Brain microvascular endothelial cell (primary cell): ENCODE measurements at regions not wholly inside any gene's neighbourhood (a gene's known extent, or its start where the extent isn't known, plus 50 kb on each side); places are given as distances from the start of the nearest gene placed in this dataset.

Experiments
- DNase-seq: peaks from one replicate; pipeline ENCODE4 v3.0.0-alpha.2; 2020
- H3K27ac ChIP-seq: fragments of 250-450 bp; sonication (Bioruptor Pico); 2 replicates; pipeline ENCODE4 v1.5.1; 2020; ENCODE audit warnings: mild to moderate bottlenecking, moderate library complexity
- H3K27me3 ChIP-seq: fragments of 250-450 bp; sonication (Bioruptor Pico); replicated peaks from 2 replicates; pipeline ENCODE4 v1.5.1; 2020; ENCODE audit warnings: mild to moderate bottlenecking
- H3K36me3 ChIP-seq: fragments of 250-450 bp; sonication (Bioruptor Pico); replicated peaks from 2 replicates; pipeline ENCODE4 v1.5.1; 2020; ENCODE audit warnings: mild to moderate bottlenecking
- H3K4me3 ChIP-seq: 2 replicates; pipeline ENCODE4 v1.5.1; 2011; ENCODE audit warnings: low read depth, mild to moderate bottlenecking, control low read depth, low read length, moderate library complexity
- CTCF ChIP-seq: IDR thresholded peaks from 2 replicates; pipeline ENCODE4 v1.5.1; 2011; ENCODE audit warnings: low read depth, mild to moderate bottlenecking, moderate library complexity, low read length, control low read depth, inconsistent platforms; ENCODE audit errors: missing control alignments
- in situ Hi-C: cut with HindIII; loops from 2 replicates; pipeline ENCODE4 v1.10.0; 2017; ENCODE audit warnings: low sequenced_read_pairs, low pct_ligation_motif_present

GRCh38 chr7:15094989-15095388 lies 192.4 kb upstream of the DGKB start:
- no peak overlapping the region for H3K4me3 ChIP-seq
- TF ChIP-seq CTCF, result no peak
- in situ Hi-C loops, result no loop called here
- no peak for DNase-seq
- H3K36me3 ChIP-seq, result no peaks in the 10 kb centered on the region
- H3K27ac ChIP-seq, result no peak overlapping the region
- no peaks in the 10 kb centered on the region for H3K27me3 ChIP-seq

GRCh38 chr7:15087771-15088170 lies 185.2 kb upstream of the DGKB start:
- Histone ChIP-seq H3K36me3 (no peaks in the 10 kb centered on the region), H3K27me3 (no peaks in the 10 kb centered on the region), H3K27ac (no peak overlapping the region), H3K4me3 (no peak overlapping the region)
- in situ Hi-C loops, result no loop called here
- TF ChIP-seq CTCF, result no peak
- no peak for DNase-seq

- TF ChIP-seq CTCF, result no peak
- H3K4me3 ChIP-seq, result no peak overlapping the region
- DNase-seq, result no peak
- H3K27ac ChIP-seq, result no peak overlapping the region
- H3K27me3 ChIP-seq, result no peaks in the 10 kb centered on the region
- H3K36me3 ChIP-seq, result no peaks in the 10 kb centered on the region
- in situ Hi-C loops, result no loop called here
These were observed 184.3 kb upstream of the DGKB start for GRCh38 chr7:15086862-15087261.

GRCh38 chr7:15086131-15086611 lies 183.6 kb upstream of the DGKB start:
- H3K4me3 ChIP-seq, result no peak overlapping the region
- no peaks in the 10 kb centered on the region for H3K27me3 ChIP-seq
- H3K27ac ChIP-seq, result no peak overlapping the region
- in situ Hi-C loops, result no loop called here
- H3K36me3 ChIP-seq, result no peaks in the 10 kb centered on the region
- DNase-seq, result no peak
- TF ChIP-seq CTCF, result no peak

- Histone ChIP-seq H3K36me3 (no peaks in the 10 kb centered on the region), H3K4me3 (no peak overlapping the region), H3K27ac (no peak overlapping the region), H3K27me3 (no peaks in the 10 kb centered on the region)
- no peak for TF ChIP-seq CTCF
- DNase-seq, result no peak
- in situ Hi-C loops, result no loop called here
These were observed 182.8 kb upstream of the DGKB start for GRCh38 chr7:15085366-15085765.

- no peak for DNase-seq
- no peak overlapping the region for H3K4me3 ChIP-seq
- in situ Hi-C loops, result no loop called here
- TF ChIP-seq CTCF, result no peak
- no peaks in the 10 kb centered on the region for H3K36me3 ChIP-seq
- H3K27me3 ChIP-seq, result no peaks in the 10 kb centered on the region
- no peak overlapping the region for H3K27ac ChIP-seq
These were observed 181.8 kb upstream of the DGKB start for GRCh38 chr7:15084368-15084767.
